HG03354 (cell line): ENCODE measurements at regions not wholly inside any gene's neighbourhood (a gene's known extent, or its start where the extent isn't known, plus 50 kb on each side); places are given as distances from the start of the nearest gene placed in this dataset.

Experiments
- ATAC-seq: cut with Tn5 transposase; IDR thresholded peaks from one replicate; pipeline ENCODE4 v1.9.1; 2021; ENCODE audit warnings: mild to moderate bottlenecking; ENCODE audit not compliant: unreplicated experiment, poor library complexity, severe bottlenecking

DNA sequence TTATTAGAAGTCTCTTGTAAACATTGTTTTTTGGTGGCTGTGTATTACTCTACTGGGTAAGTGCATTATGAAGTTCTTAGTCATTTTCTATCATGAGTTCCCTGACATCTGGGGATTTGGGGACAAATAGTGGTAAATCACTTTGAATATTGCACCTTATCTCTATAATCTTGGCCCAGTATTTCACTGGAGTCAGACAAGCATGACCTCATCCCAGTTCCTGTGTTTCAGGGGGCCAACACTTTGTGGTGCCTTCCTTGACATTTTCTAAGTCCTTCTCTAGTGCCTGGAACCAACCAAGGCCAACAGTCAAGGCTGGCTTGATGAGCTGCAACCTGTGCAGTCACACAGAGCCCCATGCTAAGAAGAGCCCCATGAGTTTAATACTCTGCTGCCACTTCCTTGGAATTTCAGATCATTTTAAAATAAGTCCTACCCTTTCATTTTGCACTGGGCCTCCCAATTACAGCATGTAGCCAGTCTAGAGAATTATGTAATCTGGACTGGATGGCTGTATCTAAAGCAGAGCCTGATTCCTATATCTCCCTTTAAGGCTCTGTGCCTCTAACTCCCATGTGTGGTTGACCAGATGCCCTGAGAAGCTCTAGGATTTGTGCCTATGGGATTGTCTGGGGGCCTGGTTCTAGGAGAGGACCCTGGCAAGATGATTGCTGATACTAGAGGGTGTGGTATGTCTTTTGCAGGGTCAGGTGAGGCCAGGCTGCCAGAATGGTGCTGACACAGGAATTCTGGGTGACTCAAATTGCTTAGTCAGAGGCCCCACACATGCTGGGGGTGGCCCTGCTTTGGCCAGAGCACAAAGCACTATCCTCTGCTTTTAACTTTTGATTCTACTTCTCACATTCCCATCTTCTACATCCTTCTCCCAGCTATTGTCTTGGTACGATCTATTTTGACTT lies 319.6 kb upstream of the TBC1D5 start:
- no peak for ATAC-seq

DNA sequence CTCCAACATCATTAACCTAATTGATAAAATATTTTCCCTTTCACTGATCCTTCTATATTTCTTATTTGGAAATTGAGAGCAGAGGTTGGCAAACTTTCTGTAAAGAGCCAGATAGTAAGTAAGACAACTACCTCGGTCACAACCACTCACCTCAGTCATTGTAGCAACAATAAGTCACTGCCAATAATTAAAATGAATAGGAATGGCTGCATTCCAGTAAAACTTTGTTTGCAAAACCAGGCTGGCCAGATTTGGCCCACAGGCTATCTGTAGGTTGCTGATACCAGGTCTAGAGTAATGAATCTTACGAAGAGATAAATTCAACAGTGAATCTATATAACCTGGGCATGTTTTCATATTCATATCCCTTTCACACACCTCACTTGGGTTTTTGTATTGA lies 316.2 kb upstream of the TBC1D5 start:
- no peak for ATAC-seq

DNA sequence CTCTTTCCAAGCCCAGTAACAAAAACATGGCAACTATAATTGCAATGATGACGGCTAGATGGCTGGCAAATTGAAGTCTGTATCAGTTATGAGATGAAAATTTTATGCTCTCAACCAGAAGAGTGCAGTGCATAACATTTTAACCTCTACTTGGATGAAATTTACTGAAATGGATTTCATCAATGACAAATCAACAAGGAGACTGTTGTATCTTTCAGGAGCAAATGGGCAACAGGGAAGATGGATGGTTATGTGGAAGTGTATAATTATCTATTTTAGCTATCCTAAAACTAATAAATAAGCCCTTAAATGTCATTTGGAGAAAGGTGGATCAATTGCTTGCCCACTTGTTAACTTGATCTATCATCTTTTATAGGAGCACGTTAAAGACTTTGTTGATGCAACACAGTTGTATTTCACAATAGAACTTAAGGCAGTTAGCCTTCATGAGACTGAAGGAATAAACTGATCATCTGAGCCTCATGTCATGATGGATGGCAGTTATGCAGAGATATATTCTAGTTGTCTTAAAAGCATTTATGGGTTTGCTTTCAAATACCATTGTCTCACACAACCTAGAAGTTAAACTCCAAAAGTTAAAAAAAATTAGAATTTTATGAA lies 315.1 kb upstream of the TBC1D5 start:
- ATAC-seq, result no peak

DNA sequence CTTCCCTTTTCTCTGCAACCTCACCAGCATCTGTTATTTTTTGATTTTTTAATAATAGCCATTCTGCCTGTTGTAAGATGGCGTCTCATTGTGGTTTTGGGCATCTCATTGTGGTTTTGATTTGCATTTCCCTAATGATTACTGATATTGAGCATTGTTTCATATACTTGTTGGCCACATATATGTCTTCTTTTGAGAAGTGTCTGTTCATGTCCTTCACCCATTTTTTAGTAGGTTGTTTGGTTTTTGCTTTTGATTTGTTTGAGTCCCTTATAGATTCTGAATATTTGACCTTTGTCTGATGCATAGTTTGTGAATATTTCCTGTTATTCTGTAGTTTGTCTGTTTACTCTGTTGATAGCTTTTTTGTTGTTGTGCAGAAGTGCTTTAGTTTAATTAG lies 312.2 kb upstream of the TBC1D5 start:
- no peak for ATAC-seq

DNA sequence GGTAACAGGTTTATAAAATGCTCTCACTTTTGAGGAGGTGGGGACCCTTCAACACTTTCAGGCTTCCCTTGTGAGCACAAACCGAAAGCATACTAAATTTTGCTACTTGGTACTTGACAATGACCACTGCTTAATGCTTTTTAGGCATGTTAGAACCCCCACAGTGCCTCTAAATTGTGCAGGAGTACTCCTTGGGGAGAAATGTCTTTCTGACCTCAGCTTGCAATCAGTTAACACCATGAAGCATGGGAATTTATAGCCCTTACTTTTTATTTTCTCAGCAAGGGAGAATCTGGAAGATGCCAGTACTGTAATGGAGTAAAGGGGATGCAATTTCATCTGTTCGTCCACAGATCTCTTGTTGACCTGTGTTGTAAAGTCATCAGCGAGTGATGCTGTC lies 308.9 kb upstream of the TBC1D5 start:
- ATAC-seq, result no peak

DNA sequence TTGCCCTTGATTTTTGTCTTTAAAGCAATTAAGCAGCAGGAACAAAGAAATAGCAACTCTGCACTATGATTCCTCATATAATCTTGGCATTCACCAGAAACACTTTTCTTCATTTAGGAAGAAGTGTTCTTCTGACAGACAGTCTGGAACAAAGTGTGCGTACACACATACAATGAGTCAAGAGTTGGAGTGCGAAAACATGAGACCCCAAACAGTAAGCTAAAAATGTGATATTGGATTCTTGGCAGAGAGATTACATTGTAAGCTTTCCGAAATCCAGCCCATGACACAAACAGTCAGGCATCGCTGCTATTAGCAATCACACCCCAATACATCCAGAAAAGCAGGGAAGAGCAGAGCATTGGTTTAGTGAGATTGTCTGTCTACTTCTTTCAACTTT lies 306.7 kb upstream of the TBC1D5 start:
- ATAC-seq, result no peak

DNA sequence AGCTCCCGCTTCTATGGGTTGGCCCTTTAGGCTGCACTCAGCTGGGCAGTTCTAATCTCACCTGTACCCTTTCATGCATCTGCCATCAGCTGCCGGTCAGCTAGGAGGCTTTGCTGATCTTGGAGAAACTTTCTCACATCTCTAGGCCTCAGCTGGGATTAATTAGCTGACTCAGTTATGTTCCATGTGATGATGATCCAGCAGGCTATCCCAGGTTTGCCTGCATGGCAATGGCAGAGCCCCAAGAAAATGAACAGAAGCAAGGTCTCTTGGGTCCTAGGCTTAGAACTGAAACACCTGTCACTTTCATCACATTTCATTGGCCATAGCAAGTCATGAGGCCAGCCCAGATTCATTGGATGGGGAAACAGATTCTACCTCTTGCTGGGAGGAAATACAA lies 304.6 kb upstream of the TBC1D5 start:
- ATAC-seq, result no peak

DNA sequence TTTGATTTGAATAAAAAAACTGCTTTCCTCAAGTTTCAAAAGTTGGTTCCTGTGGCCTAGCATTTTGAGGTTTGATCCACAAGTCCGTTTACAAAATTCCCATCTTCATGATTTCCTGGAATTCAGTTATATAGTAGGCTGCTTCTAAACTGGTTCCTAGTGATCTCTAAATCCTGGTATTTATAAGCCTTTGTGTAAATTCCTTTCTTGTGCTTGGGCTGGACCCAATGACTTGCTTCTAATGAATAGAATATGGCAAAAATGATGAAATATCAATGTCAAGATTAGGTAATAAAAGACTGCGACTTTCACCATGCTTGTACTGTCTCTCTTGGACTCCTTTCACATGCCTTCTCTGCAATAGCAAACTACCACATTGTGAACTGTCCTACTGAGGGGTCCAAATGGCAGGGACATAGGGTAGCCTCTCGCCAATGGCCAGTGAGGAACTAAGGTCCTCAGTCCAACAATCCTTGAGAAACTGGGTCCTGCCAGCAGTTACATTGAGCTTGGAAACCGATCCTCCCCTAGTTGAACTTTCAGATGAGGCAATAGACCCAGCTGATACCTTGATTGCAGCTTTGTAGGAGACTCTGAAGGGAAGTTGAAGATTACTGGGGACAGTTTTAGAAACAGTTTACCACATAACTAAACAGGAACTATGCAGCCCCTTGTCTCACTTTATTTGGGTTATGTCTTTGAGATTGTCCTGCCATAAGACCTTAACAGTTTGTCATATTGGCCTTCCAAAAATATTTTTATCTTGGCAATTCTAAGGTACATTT lies 303.9 kb upstream of the TBC1D5 start:
- no peak for ATAC-seq

DNA sequence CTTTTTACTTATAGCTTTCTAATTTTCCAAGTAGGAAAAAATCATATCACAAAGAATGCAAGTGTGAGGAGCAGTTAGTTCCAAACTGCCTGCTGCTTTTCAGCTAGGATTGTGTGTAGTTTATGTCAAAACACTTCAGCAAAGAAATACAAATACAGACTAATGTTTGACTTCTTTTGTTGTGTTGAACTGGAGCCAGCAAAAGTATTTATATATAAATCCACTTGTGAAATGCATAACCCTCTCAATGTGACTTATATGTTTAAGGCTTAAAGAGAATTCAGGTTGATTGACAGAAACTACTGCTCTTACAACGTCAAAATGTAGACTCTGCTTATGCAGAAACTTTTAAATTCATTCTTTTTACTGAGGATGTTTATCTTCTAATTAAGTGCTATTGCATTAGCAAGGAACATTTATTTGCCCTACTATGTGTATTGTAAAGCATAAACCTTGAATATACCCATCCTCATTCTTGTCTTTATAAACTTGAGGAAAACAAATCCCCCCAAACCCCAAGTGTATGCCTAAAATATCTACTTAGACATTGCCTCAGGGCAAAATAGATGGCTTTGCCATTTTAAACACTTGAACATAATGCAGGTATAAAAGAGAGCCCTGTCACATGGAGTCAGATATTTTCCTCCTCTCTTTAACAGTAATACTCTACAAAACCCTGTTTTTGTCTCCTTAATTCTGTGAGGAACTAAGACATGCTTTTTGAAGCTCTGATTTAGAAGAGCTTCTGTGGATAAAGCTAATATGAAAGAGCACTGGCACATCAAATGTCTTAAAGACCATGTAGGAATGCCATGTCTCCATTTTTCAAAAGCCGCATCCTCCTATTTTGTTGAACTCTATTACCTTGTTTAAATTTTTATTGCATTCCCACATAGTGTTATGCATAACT lies 302.8 kb upstream of the TBC1D5 start:
- no peak for ATAC-seq

DNA sequence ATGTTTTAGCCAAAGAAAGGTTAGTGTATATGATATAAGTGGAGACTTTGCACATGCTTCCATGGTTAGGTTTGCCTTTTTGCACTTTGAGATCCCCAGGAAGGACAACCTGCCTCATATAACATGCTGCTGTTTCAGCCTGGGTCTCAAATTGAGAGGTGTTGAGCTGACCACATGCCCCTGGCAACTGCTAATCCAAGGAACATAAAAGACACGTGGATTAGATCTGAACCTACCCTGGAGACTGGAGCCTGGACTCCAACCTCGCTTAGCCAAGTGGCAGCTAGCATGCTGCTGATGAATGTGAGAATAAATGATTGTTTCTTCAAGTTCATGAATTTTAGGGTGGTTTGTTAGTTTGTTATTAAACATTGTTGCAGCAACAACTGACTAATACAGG lies 301.8 kb upstream of the TBC1D5 start:
- ATAC-seq, result no peak

DNA sequence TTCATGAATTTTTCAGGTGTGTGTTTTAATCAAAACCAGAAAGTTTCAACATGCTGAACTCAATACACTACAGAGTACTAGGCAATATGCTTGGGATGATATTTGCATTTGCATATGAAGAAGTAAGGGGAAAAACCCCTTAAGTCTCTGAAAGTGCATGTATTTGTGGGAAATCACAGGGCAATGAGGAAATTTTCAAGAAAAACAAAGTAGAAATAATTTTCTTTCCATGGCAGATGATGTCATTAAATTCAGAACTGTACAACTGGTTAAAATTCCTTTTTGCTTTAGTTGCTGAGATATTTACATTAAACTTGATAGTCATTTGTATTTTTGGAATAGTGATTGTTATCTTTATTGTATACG lies 294.0 kb upstream of the TBC1D5 start:
- no peak for ATAC-seq

DNA sequence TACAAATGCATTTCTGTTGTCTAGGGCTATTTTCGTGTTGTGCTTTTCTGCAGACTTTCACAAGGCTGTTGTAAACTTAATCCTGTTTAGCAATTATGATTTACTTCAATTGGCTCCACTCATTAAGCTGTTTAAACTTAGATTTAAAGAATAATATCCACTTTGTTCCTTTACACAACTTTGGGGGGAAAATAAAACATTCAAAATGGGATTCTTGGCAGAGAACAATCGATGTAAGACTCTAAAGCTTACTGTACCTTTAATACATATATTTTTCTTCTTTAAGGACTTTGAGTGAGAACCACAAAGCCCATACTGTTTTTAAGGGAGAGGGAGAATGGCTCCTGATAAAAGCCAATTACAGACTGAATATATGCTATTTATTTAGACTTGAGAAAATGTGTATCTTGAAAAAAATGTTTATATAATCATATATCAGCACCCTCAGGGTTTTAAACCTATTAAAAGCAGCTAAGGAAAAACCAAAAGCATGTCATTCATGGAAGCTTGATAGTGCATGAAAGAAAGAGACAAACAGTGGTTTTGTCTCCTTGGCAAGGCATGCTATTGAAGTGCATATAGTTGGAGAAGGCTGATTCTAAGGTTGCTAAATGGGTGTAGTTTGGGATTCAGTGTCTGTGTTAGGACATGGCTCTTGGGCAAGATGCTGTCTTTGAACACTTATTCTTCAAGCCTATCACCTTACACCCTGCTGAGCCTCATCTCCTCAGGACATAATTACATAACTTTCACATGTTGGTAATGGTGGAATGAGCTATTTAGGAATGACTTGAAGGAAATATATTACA lies 293.4 kb upstream of the TBC1D5 start:
- no peak for ATAC-seq

DNA sequence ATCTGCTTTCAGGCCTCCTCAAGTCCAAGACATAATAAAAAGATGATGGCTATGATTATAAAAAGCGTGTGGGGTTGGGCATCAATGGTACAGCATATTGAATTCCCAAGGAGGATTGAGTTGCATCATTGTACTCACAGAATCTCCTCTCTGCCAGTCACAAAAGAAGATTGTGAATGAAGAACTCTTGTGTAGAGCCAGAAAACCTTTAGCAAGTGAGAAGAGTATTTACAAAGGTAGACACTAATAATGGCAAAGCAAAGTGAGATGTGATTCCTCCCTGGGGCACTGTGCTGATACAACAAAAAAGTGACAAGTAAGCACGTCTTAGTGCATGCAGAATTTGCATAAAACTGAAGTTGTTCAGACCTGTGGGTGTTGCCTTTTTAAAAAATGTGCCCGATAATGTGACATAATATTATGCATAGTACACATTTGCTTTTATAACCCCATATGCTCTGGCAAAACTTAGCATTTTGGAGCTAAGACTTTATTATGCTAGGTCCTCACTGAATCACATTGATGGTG lies 291.2 kb upstream of the TBC1D5 start:
- no peak for ATAC-seq

DNA sequence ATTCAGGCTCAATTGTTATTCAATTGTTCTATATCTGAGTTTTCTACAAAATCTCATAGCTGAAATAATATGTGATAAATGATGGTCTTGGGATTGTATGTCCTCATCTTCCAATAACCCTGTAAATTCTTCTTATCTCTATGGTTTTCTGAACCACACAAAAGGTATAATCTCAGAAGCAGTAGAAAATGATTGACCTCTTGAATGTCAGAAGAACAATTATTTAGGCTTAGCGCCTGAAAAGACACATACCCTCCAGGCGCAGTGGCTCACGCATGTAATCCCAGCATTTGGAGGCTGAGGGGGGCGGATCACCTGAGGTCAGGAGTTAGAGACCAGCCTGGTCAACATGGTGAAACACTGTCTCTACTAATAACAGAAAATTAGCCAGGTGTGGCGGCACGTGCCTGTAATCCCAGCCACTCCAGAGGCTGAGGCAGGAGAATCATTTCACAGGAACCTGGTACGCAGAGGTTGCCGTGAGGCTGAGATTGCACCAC lies 288.0 kb upstream of the TBC1D5 start:
- no peak for ATAC-seq

DNA sequence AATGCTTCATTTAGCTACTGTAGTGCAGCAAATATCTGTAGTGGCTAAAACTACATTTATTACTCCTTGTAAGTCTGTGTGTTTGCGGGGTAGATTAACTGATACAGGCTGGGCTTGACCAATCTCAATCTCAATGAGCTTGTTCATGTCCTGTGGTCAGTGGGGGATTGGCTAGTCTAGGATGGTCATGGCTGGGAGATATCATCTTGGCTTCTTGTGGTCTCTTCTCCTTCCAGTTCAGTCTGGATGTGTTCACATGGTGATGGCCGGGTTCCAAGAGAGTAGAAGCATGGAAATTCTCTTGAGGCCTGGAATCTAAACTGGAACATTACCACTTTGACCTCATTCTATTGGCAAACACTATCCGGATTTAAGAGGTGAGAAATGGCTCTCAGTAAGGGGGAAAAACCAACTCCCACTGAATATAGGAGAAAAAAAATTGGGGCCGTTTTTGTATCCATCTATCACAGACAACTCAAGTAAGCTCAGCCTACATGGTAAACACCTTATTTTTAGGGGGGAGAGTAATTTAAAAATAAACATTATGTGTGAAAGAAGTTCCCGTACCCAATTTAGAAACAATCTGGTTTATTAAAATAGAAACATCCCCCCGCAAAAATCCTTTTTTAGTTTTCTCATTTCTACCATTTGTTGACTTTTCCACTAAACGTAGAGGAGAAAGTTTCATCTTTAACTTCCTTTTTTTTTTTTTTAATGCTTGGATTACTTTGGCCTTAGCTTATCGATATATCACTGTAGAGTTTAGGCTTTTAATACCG lies 284.9 kb upstream of the TBC1D5 start:
- ATAC-seq, result no peak

DNA sequence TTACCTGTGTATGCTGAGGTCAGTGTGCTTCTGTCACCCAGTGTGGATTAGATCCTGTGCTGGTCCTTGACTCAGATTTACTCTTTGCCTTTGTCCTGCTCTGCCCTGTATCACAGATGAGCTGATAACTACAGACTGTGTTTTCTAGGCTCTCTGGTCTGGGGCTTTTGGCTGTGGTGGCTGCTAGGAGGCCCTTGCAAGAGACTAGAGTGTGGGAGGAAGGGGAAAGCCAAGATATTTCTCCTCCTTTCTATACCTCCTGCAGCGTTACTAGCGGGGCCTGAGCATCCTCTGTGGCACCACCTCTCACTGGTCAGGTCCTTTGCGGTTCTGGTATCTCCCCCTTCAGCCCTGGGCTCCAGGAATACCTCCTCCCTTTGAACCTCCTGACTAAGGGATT lies 282.3 kb upstream of the TBC1D5 start:
- ATAC-seq, result no peak

DNA sequence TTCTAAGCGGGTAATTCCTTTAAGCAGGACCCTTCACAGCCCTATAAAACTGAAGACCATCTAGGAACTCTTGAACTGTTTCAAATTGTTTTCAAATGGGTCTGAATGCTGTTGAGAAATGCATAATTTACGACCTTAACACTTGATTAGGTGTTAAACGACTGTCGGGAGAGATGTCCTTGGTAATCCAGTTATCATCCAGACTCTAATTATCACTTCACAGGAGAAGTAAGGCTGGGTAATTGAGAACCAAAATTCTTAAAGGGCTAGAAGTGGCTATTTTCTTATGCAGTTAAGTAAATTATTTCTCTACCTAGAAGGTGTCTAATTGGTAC lies 276.7 kb upstream of the TBC1D5 start:
- ATAC-seq, result no peak
